GM19463 (cell line): ENCODE measurements at regions not wholly inside any gene's neighbourhood (a gene's known extent, or its start where the extent isn't known, plus 50 kb on each side); places are given as distances from the start of the nearest gene placed in this dataset.

Source experiments
- ATAC-seq: cut with Tn5 transposase; IDR thresholded peaks from one replicate; pipeline ENCODE4 v1.9.1; 2021; ENCODE audit warnings: mild to moderate bottlenecking, moderate library complexity; ENCODE audit not compliant: unreplicated experiment

DNA sequence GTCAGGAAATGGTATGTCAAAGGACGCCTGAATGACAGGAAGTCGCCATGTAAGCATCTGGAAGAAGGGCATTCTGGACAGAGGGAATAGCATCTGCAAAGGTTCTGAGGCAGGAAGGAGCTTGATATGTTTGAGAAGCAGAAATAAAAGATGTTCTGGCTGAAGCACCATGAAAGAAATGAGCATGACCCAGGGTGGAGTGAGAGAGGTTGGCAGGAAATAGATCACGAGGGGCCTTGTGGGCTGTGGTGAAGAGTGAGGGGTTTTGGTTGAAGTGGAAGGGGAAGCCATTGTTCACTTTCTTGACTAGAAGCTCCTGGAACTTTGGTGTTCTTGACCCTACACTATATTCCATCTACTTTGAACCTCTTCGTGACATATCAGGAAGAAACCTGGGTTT, 99.4 kb upstream of the PARP11 start:
- no peak for ATAC-seq

- ATAC-seq, result no peak
These were observed 95.3 kb upstream of the PARP11 start for GRCh38 chr12:3968523-3968922.

GRCh38 chr12:3967556-3968160, 94.5 kb upstream of the PARP11 start:
- no peak for ATAC-seq

DNA sequence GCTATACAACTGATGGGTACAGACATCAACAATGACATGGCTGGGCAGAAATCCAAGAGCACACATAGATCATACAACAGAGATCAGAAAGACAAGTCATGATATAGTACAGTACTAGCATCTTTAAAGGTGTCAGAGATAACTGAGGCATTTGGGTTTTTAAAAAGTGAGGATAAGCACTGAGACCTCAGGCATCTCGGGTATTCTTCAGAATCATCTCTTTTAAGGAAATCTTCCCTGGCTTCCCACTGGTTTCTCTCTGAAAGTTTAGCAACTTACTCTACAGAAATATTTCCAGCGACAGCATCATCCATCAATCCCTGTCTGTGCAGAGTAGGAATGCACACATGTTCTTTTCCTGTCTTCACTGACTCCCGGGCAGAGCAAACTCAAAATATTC, 93.2 kb upstream of the PARP11 start:
- no peak for ATAC-seq

GRCh38 chr12:3965046-3965445, 91.8 kb upstream of the PARP11 start:
- ATAC-seq, result no peak

- no peak for ATAC-seq
These were observed 91.2 kb upstream of the PARP11 start for GRCh38 chr12:3964439-3964838.

DNA sequence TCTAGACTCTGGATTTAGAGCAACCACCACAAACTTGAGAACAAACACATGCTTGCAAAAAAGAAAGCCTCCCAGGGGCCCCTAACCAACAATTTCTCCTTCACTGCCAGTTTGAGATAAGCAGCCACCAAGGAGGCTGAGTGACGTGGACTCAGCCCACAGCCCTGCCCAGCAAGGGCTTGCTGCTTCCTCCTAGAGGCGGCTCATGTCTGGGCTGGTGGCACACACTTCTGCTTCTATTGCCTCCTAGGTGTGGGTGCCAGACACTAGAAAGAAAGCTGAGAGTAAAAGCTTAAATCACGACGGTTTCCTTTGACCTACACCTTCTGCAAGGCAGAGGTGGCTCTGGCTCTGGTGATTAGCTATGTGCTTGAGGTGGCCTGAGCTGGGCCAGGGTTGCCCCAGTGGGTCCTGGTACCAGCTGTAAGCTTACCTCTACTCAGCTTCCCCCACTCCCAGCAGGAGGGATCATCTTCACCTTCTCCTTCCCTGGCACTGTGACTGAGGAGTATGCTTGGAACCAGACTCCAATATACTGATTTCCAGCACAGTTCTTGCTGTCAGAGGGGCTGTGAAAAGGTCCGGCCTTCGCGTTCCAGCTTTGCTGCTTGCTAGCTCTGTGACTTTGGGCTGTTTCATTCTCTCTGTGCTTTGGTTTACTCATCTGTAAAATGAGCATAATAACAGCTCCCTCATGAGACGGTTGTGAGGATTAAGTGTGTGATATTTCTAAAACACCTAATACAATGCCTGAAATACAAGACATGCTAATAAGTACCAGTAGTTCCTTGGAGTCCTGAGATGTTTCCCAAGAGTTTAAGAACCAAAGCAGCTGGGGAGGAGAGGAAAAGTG, 89.7 kb upstream of the PARP11 start:
- ATAC-seq, result no peak

- ATAC-seq, result no peak
These were observed 88.4 kb upstream of the PARP11 start for GRCh38 chr12:3961591-3961990.

DNA sequence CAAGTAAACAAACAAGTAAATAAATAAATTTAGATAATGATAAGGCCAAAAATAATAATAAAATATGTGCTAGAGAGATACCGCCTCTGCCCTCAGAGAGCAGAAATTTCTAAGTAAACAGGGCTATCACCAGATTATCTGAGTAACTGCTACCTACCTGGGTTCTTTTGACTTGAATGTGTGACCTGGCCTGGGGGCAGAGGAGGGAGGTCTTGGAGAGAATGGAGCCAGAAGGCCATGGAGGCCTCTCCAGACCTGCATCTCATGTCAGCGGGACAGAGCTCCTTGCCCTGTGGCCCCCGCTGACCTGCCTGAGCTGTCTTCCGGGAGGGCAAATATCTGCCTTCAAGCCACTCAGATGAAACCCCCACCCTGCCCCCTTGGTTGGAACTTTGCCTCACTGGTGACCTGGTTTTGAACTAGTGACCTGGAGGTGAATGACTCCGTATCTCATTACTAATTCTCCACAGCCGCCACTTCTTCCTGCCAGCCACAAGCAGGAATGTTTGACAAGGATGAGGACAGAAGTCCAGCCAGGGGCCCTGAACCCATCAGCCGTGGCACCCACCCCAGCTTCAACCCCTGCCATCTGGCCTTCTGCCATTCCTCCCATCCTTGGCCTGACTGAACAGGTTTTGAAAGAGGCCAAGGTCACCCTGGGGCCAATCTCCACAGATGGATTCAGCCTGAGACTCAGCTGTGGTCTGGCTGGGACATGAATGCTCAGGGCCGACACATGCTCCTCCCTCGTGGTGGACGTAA, 86.8 kb upstream of the PARP11 start:
- no peak for ATAC-seq

DNA sequence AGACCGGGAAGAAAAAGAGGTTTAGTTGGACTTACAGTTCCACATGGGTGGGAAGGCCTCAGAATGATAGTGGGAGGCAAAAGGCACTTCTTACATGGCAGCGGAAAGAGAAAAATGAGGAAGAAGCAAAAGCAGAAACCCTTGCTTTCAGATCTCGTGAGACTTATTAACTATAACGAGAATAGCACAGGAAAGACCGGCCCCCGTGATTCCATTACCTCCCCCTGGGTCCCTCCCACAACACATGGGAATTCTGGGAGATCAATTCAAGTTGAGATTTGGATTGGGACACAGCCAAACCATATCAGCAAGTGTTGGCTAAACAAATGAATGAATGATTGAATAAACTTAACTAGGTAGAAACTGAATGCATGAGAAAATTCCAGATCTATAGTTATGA, 85.3 kb upstream of the PARP11 start:
- ATAC-seq, result no peak

DNA sequence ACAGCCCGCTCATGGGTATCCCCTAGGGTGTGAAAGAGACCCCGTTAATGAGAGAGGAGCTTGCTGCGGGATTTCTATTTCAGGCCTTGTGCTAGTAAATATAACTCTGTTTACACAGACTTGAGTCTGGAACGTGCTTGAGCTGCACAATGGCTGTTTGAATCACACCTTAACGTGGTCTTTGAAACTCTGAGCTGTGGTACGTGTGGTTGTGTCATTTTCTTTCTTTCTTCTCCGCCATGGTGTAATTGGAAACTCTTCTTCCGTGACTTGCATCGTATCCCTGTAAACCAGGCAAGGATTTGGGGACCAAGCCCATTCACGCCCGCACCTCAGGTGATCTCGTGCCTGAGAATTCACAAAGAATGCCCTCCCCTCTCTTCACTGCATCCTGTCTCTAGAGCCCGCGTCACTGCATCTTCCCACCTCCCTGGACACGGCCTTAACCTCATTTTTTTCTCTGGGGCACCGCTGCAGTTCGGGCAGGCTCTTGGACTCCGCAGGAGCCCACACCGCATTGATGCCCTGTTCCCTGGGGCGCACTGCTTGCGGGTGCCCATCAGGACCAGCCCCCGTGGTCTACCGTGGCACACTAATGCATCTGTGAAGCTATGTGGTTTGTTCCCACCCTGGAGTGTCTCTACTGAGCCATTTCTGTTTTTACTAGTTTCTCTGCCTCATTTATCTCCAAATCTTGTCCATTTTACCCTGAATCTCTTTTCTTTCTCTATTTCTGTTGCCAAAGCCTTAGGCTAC, 78.4 kb upstream of the PARP11 start:
- no peak for ATAC-seq

- no peak for ATAC-seq
These were observed 77.6 kb upstream of the PARP11 start for GRCh38 chr12:3950714-3951320.

DNA sequence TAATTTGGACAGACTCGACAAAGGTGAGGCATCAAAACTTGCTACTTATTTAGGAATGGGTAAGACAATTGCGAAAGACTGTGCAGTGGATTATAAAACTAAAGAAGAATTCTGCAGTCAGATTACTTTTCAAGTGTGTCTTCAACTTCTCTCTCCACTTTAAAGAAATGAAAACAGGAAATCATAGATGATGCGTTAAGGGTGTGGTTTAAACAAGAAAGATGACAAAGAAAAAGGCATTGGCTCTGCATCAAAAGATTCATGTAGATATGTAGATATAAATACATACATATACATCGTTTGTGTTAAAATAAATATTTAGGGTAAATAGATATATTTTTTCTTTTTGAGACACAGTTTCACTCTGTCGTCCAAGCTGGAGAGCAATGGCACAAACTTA, 74.6 kb upstream of the PARP11 start:
- no peak for ATAC-seq

- no peak for ATAC-seq
These were observed 72.5 kb upstream of the PARP11 start for GRCh38 chr12:3945671-3946070.

GRCh38 chr12:3944620-3945019, 71.4 kb upstream of the PARP11 start:
- ATAC-seq, result no peak

- ATAC-seq, result no peak
These were observed 64.9 kb upstream of the PARP11 start for GRCh38 chr12:3938042-3938544.

GRCh38 chr12:3935078-3935477, 61.9 kb upstream of the PARP11 start:
- no peak for ATAC-seq

DNA sequence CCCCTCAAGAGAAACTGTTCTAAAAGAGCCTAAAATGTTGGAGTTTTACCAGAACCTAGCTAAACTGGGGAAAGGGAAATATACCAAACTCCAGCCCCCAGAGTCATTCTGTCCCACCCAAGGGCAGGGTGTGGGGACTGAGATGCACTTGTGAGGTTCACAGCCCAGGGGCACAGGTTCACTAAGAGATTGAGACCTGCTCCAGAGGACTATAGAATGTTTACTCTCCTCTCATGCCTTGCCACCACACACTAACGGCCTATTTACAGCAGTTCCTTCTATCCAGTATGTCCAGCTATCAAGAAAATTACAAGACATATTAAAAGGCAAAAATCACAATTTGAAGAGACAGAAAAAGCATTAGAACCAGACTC, 60.6 kb upstream of the PARP11 start:
- ATAC-seq, result no peak

- no peak for ATAC-seq
These were observed 60.0 kb upstream of the PARP11 start for GRCh38 chr12:3933074-3933818.

GRCh38 chr12:3931776-3932175, 58.6 kb upstream of the PARP11 start:
- ATAC-seq, result no peak
